ENCODE measurements at regions not wholly inside any gene's neighbourhood (a gene's known extent, or its start where the extent isn't known, plus 50 kb on each side); places are given as distances from the start of the nearest gene placed in this dataset.

- no peak for DNase-seq
- Histone ChIP-seq H3K27me3 (ENCODE audit: insufficient read depth, low read depth) (peaks cover 14% of the 10 kb centered on the region; the same call in 1 of the 2 replicates), H2AFZ (no peak overlapping the region), H3F3A (ENCODE audit: insufficient read depth, low read depth) (no peaks in the 10 kb centered on the region), H3K36me3 (ENCODE audit: low read depth) (no peaks in the 10 kb centered on the region), H3K4me1 (replicated peaks; ENCODE audit: insufficient read depth) (no peaks in the 10 kb centered on the region), H3K4me3 (no peak overlapping the region), H3K79me2 (ENCODE audit: low read depth) (no peaks in the 10 kb centered on the region), H3K9me3 (ENCODE audit: insufficient read depth, low read depth) (no peaks in the 10 kb centered on the region), H3K27ac (no peak overlapping the region), H3K4me2 (no peak overlapping the region), H4K20me1 (ENCODE audit: insufficient read depth) (no peaks in the 10 kb centered on the region), H3K9me2 (ENCODE audit: insufficient read depth) (no peaks in the 10 kb centered on the region)
- intact Hi-C loops (cut with micrococcal nuclease; ENCODE audit: unreplicated experiment), result no loop called here
- POLR2A ChIA-PET (ENCODE audit: unreplicated experiment), result no interaction called here
- TF ChIP-seq EZH2 (IDR thresholded peaks at IDR 0.05; ENCODE audit: low read depth) (no peak), CTCF (conservative IDR thresholded peaks at IDR 0.05) (no peak)
- CTCF ChIA-PET, result interaction anchor here (0.6 kb wide), 1 partner anchor 102 kb away, joined by 3 read pairs; no protein-coding TSS in a partner anchor
- BruUV-seq (replicated peaks), result no TSS peak
Observed at GRCh38 chr10:78547397-78547796, 513.7 kb downstream of the RPS24 start.

- no TSS peak for BruUV-seq (replicated peaks)
- Histone ChIP-seq H3K4me2 (no peak overlapping the region), H3K27ac (no peak overlapping the region), H3F3A (ENCODE audit: insufficient read depth, low read depth) (no peaks in the 10 kb centered on the region), H3K4me1 (replicated peaks; ENCODE audit: insufficient read depth) (no peaks in the 10 kb centered on the region), H3K4me3 (no peak overlapping the region), H2AFZ (no peak overlapping the region), H3K9me2 (ENCODE audit: insufficient read depth) (no peaks in the 10 kb centered on the region), H4K20me1 (ENCODE audit: insufficient read depth) (no peaks in the 10 kb centered on the region), H3K36me3 (ENCODE audit: low read depth) (no peaks in the 10 kb centered on the region), H3K27me3 (ENCODE audit: insufficient read depth, low read depth) (peaks cover 14% of the 10 kb centered on the region; the same call in 1 of the 2 replicates), H3K9me3 (ENCODE audit: insufficient read depth, low read depth) (no peaks in the 10 kb centered on the region), H3K79me2 (ENCODE audit: low read depth) (no peaks in the 10 kb centered on the region)
- intact Hi-C loops (cut with micrococcal nuclease; ENCODE audit: unreplicated experiment), result no loop called here
- DNase-seq, result no peak
- POLR2A ChIA-PET (ENCODE audit: unreplicated experiment), result no interaction called here
- CTCF ChIA-PET, result no interaction called here
- no peak for TF ChIP-seq CTCF (conservative IDR thresholded peaks at IDR 0.05)
- no peak for TF ChIP-seq EZH2 (IDR thresholded peaks at IDR 0.05; ENCODE audit: low read depth)
Observed at GRCh38 chr10:78547905-78548304, 514.2 kb downstream of the RPS24 start.

GRCh38 chr10:78548369-78548768, 514.7 kb downstream of the RPS24 start:
- intact Hi-C loops (cut with micrococcal nuclease; ENCODE audit: unreplicated experiment), result no loop called here
- BruUV-seq (replicated peaks), result no TSS peak
- CTCF ChIA-PET, result no interaction called here
- TF ChIP-seq EZH2 (IDR thresholded peaks at IDR 0.05; ENCODE audit: low read depth) (no peak), CTCF (conservative IDR thresholded peaks at IDR 0.05) (no peak)
- Histone ChIP-seq H2AFZ (no peak overlapping the region), H3K9me2 (ENCODE audit: insufficient read depth) (no peaks in the 10 kb centered on the region), H3K9me3 (ENCODE audit: insufficient read depth, low read depth) (no peaks in the 10 kb centered on the region), H3K4me3 (no peak overlapping the region), H3K4me2 (no peak overlapping the region), H3K36me3 (ENCODE audit: low read depth) (no peaks in the 10 kb centered on the region), H3F3A (ENCODE audit: insufficient read depth, low read depth) (no peaks in the 10 kb centered on the region), H3K4me1 (replicated peaks; ENCODE audit: insufficient read depth) (no peaks in the 10 kb centered on the region), H4K20me1 (ENCODE audit: insufficient read depth) (no peaks in the 10 kb centered on the region), H3K27ac (no peak overlapping the region), H3K79me2 (ENCODE audit: low read depth) (no peaks in the 10 kb centered on the region), H3K27me3 (ENCODE audit: insufficient read depth, low read depth) (peaks cover 14% of the 10 kb centered on the region; the same call in 1 of the 2 replicates)
- POLR2A ChIA-PET (ENCODE audit: unreplicated experiment), result no interaction called here
- DNase-seq, result no peak

Measured in PC-9 (cell line).